HT1080 (cell line): ENCODE measurements at regions not wholly inside any gene's neighbourhood (a gene's known extent, or its start where the extent isn't known, plus 50 kb on each side); places are given as distances from the start of the nearest gene placed in this dataset.
"Not testable (repeated sequence)": the region's sequence is repeated elsewhere in the genome, so short reads cannot be mapped to it uniquely, and the experiment has no call there.

Experiments used
- DNase-seq: peaks from one replicate; pipeline ENCODE4 v3.0.0-alpha.2; 2015; ENCODE audit warnings: low read depth

DNA sequence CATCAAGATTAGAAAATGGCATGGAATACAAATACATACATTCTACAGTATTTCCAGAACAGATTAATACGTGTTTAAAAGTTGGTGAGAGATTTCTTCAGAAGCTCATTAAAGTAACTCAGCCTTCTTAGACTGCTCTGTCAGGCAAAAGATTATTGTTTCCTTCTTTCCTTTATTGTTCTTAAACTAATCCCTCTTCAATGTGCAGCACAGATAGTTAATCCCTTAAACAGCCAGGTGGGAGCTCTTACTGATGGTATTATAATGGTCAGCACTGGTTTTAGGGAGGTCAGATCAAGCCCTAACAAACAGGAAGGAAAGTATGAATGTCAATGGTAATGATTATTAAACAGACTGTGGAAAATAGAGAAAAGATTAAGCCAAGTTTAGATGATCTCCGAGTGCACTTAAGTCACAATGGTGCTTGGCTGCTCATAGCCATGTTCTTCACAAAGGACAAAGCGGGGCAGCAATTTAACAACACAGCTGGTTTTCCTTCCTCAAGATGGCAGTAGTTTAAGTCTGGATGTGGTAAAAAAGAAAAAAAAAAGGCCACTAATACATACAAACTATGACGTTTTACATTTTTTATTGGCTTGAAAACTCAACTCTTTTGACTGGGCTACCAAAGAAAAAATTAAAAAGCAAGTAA, 992.6 kb downstream of the PCDH9 start:
- DNase-seq, result no peak

DNA sequence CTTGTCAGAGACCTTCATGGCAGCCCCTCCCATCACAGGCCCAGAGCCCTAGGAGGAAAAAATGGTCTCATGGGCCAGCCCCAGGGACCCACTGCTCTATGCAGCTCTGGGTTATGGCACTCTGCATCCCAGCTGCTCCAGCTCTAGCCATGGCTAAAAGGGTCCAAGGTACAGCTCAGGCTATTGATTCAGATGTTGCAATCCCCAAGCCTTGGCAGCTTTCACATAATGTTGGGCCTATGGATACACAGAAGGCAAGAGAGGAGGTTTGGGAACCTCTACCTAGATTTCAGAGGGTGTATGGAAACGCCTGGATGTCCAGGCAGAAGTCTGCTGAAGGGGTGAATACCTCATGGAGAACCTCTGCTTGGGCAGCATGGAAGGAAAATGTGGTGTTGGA, 996.0 kb downstream of the PCDH9 start:
- no peak for DNase-seq

DNA sequence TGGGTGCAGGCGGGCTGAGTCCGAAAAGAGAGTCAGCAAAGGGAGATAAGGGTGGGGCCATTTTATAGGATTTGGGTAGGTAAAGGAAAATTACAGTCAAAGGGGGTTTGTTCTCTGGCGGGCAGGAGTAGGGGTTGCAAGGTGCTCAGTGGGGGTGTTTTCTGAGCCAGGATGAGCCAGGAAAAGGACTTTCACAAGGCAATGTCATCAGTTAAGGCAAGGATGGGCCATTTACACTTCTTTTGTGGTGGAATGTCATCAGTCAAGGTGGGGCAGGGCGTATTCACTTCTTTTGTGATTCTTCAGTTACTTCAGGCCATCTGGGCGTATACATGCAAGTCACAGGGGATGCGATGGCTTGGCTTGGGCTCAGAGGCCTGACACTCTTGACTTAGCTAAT, 998.2 kb downstream of the PCDH9 start:
- not testable (repeated sequence) for DNase-seq

DNA sequence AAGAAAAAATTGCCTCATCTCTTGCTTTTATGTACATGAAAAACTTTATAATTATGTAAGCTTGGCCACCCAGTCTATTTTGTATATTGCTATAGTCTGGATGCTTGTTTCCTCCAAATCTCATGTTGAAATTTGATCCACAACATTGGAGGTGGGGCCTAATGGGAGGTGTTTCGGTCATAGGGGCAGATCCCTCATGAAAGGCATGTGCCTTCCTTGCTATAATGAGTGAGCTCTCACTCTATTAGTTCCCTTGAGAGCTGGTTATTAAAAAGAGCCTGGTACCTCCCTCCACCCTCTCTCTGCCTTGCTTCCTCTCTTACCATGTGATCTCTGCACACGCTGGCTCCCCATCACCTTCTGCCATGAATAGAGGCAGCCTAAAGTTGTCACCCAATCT, 1005.1 kb downstream of the PCDH9 start:
- no peak for DNase-seq

DNA sequence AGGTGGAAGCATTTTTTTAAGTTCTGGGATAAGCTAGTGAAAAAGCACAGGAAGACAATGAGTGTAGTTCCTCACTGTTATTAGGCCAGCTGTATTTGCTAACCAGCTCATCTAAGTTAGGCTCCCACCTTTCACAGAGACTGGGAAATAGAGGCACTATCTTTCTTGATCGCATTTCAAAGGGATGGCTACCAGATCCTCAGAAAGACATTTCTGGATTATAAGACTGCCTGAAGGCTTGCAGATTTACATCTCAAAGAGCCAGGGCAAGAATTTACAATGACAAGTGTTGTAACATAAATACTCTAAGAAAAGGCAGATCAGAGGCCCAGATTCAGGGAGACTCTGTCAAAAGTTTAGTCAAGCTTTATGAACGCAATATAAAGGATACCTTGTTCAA, 1005.5 kb downstream of the PCDH9 start:
- no peak for DNase-seq

DNA sequence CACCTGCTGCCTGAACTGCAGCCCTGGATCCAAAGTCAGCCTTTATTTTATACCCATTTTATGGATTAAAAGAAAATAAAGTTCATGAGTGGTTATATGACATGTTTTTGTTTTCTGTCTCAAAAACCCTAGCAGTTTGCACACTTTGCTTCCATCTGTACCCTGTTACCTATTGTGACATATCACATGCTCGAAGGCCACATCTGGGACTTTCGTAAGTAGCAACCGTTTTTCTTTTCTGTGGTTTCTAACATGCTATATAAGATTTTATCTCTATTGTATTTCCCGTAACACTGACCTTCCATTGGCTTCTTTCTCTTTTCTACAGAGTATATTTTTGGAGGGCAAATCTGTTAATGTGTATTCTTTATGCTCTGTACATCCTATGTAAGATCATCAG, 1007.2 kb downstream of the PCDH9 start:
- DNase-seq, result no peak

DNA sequence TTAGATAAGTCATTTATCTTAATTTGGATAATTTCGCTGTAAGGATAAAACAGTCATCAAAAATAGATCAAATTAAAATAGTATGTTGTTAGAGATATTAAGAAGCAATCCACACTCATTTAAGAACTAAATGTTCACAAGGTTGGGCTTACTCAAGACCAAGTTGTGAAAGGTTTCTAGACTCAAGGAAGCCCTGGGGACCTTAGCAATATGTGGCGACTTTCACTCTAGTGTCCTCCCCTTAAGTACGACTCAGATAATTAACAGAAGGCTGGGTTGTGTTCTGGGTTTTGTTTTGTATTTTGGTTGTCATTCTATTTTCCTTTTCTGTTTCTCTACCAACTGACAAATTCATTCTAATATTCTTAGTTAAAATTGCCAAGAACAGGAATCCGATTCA, 1008.0 kb downstream of the PCDH9 start:
- DNase-seq, result no peak

DNA sequence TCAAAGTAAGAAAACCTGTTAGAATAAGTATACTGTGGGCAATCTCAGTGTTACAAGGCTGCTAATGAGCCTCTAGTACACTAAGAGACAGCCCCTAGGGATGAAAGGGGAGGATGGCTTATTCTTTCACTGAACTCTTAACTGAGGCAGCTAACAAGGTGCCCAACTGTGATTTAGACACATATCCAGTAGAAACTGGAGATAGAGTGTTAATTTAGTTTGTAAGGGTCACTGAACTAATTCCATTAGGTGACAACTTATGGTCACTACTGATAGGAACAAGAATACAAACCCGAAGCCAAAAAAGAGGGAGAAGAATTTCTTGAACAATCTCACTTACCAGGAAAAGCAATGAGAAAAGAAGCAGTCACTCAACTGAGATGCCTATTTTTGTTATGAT, 1010.6 kb downstream of the PCDH9 start:
- DNase-seq, result no peak

DNA sequence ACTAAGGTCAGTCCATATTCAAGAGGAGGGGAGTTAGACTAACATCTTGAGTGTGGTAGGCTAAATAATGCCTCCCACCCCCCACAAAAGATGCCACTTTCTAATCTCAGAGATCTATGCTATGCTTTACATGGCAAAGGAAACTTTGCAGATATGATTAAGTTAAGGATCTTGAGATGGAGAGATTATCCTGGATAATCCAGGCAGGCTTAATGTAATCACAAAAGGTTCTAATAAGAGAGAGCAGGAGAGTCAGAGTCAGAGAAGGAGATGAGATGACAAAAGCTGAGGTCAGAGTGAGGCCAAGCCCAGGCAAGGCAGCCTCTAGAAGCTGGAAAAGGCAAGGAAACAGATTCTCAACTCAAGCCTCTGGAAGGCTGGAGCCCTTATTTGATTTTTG, 1011.6 kb downstream of the PCDH9 start:
- no peak for DNase-seq

DNA sequence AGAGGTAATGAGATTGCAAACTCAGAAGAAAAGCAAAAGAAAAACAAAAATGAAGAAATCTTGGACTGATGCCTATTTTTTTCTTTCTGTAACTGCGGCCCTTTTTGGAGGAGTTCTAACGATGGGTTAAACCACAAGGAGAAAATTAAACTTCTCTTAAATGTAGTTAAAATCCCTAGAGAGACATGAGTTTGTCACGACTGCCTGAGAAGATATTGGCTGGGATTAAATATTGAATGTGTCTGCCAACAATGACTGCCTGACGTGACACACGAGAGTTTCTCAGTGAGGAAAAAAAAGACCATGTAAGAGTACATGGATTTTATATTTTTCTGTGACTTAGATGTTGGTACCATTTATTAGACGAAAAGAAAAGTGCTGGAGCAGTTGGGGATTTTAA, 1013.4 kb downstream of the PCDH9 start:
- DNase-seq, result no peak

DNA sequence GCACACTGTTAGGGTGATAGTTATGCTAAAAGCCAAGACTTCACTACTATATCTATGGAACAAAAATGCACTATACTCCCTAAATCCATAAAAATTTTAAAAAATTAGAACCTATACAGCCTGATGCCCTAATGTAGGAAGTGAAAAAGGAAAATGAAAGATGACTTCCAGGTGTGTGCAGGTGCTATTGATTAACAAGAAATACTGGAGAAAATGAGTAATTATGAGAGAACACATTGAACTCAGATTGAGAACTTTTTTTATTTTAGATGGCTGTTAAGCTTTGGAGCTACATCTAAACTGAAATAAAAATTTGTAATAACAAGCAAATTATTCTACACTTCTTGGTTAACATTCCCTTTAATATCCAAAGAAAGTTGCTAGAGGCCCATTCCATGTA, 1015.7 kb downstream of the PCDH9 start:
- no peak for DNase-seq

DNA sequence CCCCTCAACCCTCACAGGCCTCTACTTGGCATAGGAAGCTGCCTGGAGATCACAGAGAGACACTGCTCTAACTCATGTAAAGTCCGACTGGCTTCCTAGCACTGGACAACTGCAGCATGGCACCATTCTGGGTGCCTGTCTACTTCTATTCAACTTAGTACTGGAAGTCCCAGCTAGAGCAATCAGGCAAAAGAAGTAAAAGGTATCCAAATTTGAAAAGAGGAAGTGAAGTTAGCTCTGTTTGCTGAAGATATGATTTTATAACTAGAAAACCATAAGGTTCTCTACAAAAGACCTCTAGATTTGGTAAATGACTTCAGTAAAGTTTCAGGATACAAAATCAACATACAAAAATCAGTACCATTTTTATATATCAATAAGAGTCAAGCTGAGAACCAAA, 1017.6 kb downstream of the PCDH9 start:
- no peak for DNase-seq

DNA sequence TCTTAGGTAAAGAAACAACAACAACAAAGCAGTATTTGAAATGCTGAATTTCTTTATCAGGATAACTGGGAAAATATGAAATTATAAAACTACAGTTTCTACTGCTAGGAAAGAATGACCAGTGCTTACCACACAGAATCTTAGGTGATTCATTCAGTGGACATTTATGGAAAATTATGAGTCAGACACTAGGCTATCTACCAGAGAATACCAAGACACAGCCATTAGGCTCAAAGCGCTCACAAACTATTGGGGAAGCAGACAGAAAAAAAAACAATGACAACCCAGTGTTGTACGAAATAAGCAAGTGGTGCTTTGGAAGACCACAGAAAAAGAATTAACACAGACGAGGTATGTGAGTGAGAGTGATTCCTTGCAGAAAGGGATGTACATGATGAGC, 1019.5 kb downstream of the PCDH9 start:
- peak; percentile 86 for DNase-seq

DNA sequence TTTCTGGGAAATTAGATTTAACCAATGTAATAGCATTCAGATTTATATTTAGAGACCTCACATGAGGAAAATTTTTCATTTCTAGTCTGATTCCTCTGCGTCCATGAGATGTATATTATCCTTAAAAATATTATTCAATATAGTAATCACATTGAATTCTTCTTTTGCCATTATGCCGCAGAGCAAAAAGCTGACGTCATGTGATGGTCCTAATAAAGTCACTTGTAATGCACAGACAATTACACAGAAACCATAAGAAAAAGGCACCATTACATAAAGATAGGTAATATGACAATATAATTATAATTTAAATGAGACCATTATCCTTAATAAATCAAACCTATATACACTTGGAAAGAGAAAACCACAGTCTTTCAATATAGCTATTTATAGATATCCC, 1021.5 kb downstream of the PCDH9 start:
- DNase-seq, result no peak

DNA sequence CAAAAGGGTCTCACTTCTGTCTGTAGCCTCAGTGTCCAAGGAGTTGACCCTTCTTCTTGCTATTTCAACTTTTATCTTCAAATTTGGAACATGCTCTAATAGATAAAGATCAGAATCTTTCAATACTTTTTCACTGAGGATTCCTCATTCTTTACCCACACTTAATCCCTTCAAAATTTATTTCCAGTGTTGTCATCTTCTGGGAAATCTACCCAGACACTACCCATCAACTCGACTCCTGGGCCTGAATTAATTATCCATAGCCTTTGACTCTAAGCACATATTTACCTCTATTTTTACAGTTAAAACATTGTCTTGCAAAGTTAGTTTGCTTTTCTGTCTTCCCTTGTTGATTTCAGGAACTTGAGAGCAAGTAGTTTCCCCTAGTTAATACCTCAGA, 1022.5 kb downstream of the PCDH9 start:
- DNase-seq, result no peak

DNA sequence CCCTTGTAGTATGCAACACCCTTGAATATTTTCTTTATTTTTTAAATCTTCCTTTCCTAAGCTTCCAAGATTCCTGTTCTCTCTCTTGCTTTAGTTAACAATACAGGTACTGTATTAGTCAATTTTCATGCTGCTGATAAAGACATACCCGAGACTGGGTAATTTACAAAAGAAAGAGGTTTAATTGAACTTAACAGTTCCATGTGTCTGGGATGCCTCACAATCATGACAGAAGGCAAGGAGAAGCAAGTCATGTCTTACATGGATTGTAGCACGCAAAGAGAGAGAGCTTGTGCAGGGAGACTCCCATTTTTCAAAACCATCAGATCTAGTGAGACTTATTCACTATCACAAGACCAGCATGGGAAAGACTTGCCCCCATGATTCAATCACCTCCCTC, 1024.3 kb downstream of the PCDH9 start:
- no peak for DNase-seq

DNA sequence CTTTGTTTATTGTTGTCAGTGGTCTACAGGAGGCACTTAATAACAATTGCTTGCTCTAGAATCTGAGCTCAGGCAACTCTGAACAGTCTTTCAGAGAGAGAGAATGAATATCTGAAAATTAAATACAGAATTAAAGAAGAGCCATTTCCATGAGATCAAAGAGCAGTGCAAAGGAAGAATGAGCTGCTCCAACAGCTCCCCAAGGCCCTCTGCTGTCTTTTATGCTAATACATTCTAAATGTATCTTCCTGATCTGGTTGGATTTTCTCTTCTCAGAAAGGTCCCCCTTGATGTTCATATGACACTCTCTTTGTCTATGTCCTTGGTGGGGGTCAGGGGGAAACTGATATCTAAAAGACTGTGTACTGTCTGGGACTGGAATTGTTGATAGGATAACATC, 1029.6 kb downstream of the PCDH9 start:
- DNase-seq, result no peak

DNA sequence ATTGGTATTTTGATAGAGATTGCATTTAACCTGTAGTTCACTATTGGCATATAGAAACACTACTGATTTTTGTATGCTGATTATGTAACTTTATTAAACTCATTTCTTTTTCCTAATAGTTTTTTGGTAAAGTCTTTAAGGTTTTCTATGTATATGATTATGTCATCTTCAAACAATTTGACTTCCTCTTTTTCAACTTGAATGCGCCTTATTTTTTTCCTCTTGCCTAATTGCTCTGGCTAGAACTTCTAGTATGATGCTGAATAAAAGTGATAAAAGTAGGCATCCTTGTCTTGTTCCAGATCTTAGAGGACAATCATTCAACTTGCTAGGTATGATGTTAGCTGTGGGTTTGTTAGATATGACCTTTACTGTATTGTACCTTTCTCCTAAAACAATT, 1034.9 kb downstream of the PCDH9 start:
- DNase-seq, result no peak

DNA sequence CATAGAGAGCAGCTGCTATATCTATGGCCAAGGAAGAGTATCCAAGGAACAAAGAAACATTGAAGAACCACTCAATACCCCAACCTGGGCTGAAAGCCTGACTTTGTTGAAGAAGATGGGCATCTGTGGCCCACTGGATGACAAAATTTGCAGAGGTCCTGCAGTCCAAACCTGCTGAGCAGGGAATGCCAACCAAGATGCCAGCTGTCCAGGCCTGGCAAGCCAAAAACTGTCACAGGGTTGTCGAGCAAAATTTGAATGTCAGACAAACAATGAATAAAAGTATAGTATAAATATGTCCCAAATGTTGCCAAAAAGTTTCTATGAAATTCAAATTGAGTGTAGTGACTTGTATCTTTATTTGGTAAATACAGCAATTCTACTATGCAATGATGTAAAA, 1040.2 kb downstream of the PCDH9 start:
- DNase-seq, result no peak

DNA sequence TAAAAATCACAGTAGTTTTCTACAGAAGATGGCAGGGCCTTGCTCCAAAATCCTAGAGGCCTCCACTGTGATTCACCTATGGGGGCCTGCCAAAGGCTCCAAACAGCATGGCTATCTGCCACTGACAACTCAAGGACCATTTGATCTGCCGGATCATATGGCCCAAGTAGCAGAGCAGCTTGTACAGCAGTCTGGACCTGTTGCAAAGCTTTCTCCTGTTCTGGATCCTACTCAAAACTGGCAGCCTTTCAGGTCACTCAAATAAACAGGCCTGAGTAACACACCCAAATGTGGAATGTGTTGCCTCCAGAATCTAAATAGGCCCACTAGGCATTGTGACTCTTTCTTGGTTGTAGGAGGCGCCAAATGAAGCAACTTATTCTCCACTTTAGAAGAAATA, 1049.3 kb downstream of the PCDH9 start:
- DNase-seq, result no peak

DNA sequence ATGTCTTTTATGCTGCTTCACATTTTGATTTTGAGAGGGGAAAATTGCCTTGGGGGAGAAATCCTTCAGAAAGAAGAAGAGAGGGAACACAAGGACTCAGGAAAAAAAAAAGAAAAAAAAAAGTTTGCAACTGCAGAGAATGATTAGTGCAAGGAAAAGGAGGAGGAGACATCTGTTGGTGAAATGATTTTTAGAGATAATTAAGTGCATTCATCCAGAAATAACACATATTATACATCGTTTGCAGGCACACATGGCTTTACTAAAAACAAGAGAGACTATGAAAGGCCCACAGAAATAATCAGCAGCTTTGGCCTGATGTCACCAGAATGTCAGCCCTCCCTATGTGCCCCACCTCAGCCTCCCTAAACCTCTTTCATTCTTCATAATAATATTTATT, 1058.2 kb downstream of the PCDH9 start:
- no peak for DNase-seq

DNA sequence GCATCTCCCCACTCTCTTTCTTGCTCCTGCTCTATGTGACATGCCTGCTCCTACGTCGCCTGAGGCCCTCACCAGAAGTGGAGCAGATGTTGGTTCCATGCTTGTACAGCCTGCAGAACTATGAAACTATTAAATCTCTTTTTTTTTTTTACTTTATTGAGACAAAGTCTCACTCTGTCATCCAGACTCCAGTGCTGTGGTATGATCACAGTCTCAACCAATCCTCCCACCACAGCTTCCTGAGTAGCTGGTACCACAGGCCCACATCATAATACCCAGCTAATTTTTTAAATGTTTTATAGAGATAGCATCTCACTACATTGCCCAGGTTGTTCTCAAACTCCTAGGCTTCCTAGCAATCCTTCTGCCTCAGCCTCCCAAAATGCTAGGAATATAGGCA, 1067.7 kb downstream of the PCDH9 start:
- no peak for DNase-seq

DNA sequence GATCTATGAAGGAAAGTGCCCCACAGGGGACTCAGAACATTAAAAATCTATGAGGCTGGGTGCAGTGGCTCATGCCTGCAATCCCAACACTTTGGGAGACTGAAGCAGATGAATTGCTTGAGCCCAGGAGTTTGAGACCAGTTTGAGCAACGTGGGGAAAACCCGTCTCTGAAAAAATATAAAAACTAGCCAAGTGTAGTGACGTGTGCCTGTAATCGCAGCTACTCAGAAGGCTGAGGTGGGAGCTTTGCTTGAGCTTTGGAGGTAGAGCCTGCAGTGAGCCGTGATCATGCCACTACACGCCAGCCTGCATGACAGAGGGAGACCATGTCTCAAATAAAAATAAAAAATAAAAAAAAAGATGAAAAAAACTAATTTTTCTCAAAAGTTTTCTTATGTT, 1070.6 kb downstream of the PCDH9 start:
- DNase-seq, result no peak

DNA sequence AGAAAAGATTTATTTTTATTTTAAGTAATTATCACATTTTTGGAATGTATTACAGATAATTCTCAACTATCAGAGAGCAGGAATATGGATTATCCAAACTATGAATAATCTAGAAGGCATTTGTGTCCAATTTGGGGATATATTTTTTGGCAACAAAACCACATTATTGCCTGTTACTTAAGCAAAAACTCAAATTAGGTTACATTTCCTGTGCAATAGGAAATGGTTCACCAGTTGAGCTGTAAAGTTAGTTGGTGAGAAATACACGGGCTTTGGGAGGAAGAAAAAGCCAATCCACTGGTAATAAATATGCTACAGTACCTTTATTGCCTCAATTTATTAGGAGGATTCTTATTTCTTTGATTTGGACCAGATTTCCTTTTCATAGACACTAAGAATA, 1075.2 kb downstream of the PCDH9 start:
- no peak for DNase-seq
